K562 (cell line): ENCODE measurements at regions not wholly inside any gene's neighbourhood (a gene's known extent, or its start where the extent isn't known, plus 50 kb on each side); places are given as distances from the start of the nearest gene placed in this dataset.

Experiments
- ATAC-seq: fragments of 200-7000 bp; cut with Tn5 transposase; 3 replicates; pipeline ENCODE4 v1.9.1; 2020; ENCODE audit warnings: moderate library complexity
- BruUV-seq: library from RNA; stranded (reverse); fragments of 400-500 nt; replicated peaks from 2 replicates; lab custom pipeline; 2021; lab: Mats Ljungman, UMichigan
- CTCF ChIA-PET: fragments of 300-600 bp; formaldehyde crosslinking; extraction: SDS; loops from one replicate; lab custom pipeline; 2021; ENCODE audit warnings: low intra/inter-chr PET ratio; lab: Yijun Ruan, JAX
- POLR2A ChIA-PET: fragments of 300-600, 350-650 bp; sonication (Branson Sonifier 250); formaldehyde crosslinking; extraction: SDS; loops from one replicate; lab custom pipeline; 2021; ENCODE audit warnings: antibody characterized with exemption, inconsistent platforms; lab: Yijun Ruan, JAX
- DNase-seq, 4 experiments: peaks; one replicate each; pipeline versions ENCODE4 v3.0.0 to v3.0.0-alpha.2; 2011 to 2018; ENCODE audit warnings: low spot score in 3 of 4, mixed read lengths in 3 of 4; ENCODE audit errors: extremely low read depth in 1 of 4
- FAIRE-seq: peaks from 2 replicates; lab custom pipeline; 2011; peaks lifted over from hg19 to GRCh38; lab: Jason Lieb, UNC
- H2AFZ ChIP-seq: 2 replicates; pipeline ENCODE4 v1.6.0; 2011; ENCODE audit warnings: low read depth, low read length, control low read depth, inconsistent platforms
- H3K27ac ChIP-seq: fragments of 200-600 bp; 3 replicates; pipeline ENCODE4 v1.8.0; 2011; ENCODE audit warnings: low read depth, mild to moderate bottlenecking, control low read depth, inconsistent platforms, low read length, moderate library complexity, mixed read lengths; ENCODE audit errors: extremely low read depth
- H3K27me3 ChIP-seq, 2 experiments: fragments of 300-600 bp in 1 of 2; 2 replicates in 1 of 2; 3 replicates in 1 of 2; pipeline versions ENCODE4 v1.6.0 to v1.8.0; 2011; ENCODE audit warnings: inconsistent platforms in 2 of 2, low read length in 2 of 2, mild to moderate bottlenecking in 1 of 2, mixed read lengths in 1 of 2, moderate library complexity in 1 of 2; ENCODE audit not compliant: control insufficient read depth in 2 of 2, insufficient read depth in 2 of 2
- H3K36me3 ChIP-seq: fragments of 300-600 bp; 3 replicates; pipeline ENCODE4 v1.8.0; 2011; ENCODE audit warnings: mild to moderate bottlenecking, low read length, inconsistent platforms; ENCODE audit not compliant: control insufficient read depth, insufficient read depth
- H3K4me1 ChIP-seq, 2 experiments: fragments of 200-600 bp in 1 of 2; replicated peaks in 1 of 2; 2 replicates in 1 of 2; 3 replicates in 1 of 2; pipeline versions ENCODE4 v1.5.1 to v1.8.0; 2011; ENCODE audit warnings: inconsistent platforms in 2 of 2, low read length in 2 of 2, mild to moderate bottlenecking in 1 of 2, mixed read lengths in 1 of 2, moderate library complexity in 1 of 2; ENCODE audit not compliant: control insufficient read depth in 2 of 2, insufficient read depth in 2 of 2
- H3K4me2 ChIP-seq: 2 replicates; pipeline ENCODE4 v1.6.1; 2011; ENCODE audit warnings: low read length, control low read depth, inconsistent platforms, mixed read lengths; ENCODE audit not compliant: insufficient read depth
- H3K4me3 ChIP-seq: fragments of 200-600 bp; sonication (generic), shearing (Covaris generic); 2 replicates; pipeline ENCODE4 v1.5.1; 2016; ENCODE audit warnings: control low read depth, inconsistent platforms
- H3K79me2 ChIP-seq: fragments of 200-600 bp; 3 replicates; pipeline ENCODE4 v1.8.0; 2011; ENCODE audit warnings: low read length, inconsistent platforms; ENCODE audit not compliant: control insufficient read depth, insufficient read depth
- H3K9ac ChIP-seq, 2 experiments: 2 replicates each; pipeline versions ENCODE4 v1.6.0 to v1.6.1; 2011; ENCODE audit warnings: low read depth in 2 of 2, low read length in 2 of 2, control low read depth in 1 of 2, inconsistent platforms in 1 of 2, mild to moderate bottlenecking in 1 of 2, mixed read lengths in 1 of 2; ENCODE audit not compliant: insufficient read depth in 1 of 2
- H3K9me1 ChIP-seq: one replicate; pipeline ENCODE4 v1.6.0; 2011; ENCODE audit warnings: inconsistent platforms, mild to moderate bottlenecking, low read length, moderate library complexity; ENCODE audit not compliant: control insufficient read depth, insufficient read depth
- H3K9me3 ChIP-seq: replicated peaks from 2 replicates; pipeline ENCODE4 v1.5.1; 2011; ENCODE audit warnings: low read depth, low read length, inconsistent platforms; ENCODE audit not compliant: control insufficient read depth, insufficient read depth
- H4K20me1 ChIP-seq: replicated peaks from 2 replicates; pipeline ENCODE4 v1.6.1; 2011; ENCODE audit warnings: low read length, inconsistent platforms, mixed read lengths; ENCODE audit not compliant: control insufficient read depth, insufficient read depth
- CLOCK ChIP-seq: fragments of 250-450 bp; sonication (Bioruptor Pico); IDR thresholded peaks from 2 replicates; pipeline ENCODE4 v1.4.0; 2020; ENCODE audit warnings: mild to moderate bottlenecking, moderate library complexity, borderline replicate concordance
- GATA2 ChIP-seq: sonication (generic); formaldehyde crosslinking; IDR thresholded peaks from 2 replicates; pipeline ENCODE4 v1.4.0; 2020; ENCODE audit warnings: mild to moderate bottlenecking, missing genetic modification reagents
- GTF3C2 ChIP-seq: IDR thresholded peaks from 3 replicates; pipeline ENCODE4 v1.6.1; 2011; ENCODE audit warnings: borderline replicate concordance, mild to moderate bottlenecking, moderate library complexity; ENCODE audit not compliant: insufficient read length; ENCODE audit errors: extremely low read depth
- MYNN ChIP-seq, 2 experiments: sonication (generic); formaldehyde crosslinking in 1 of 2; IDR thresholded peaks; 2 replicates each; pipeline versions ENCODE4 v1.5.0 to v1.6.1; 2016 to 2020; ENCODE audit warnings: antibody characterized with exemption in 1 of 2, missing genetic modification reagents in 1 of 2
- RBM25 ChIP-seq: fragments of 200-400 bp; formaldehyde crosslinking; IDR thresholded peaks from 2 replicates; pipeline ENCODE4 v1.6.1; 2018; ENCODE audit warnings: low read length, low read depth, moderate library complexity; ENCODE audit not compliant: severe bottlenecking
- TARDBP ChIP-seq: fragments of 450-650 bp; IDR thresholded peaks from 2 replicates; pipeline ENCODE4 v1.6.1; 2016
- ZNF699 ChIP-seq: fragments of 250-450 bp; sonication (Bioruptor Pico); IDR thresholded peaks from 2 replicates; pipeline ENCODE4 v1.8.0; 2021; ENCODE audit warnings: mild to moderate bottlenecking, moderate library complexity; ENCODE audit not compliant: insufficient replicate concordance
- WGBS: fragments of 100-300 bp; shearing (Covaris generic); methylation state at CpG from one replicate; pipeline ENCODE4 v1.1.6; 2016; ENCODE audit warnings: low coverage, mixed read lengths; ENCODE audit not compliant: insufficient coverage; ENCODE audit errors: missing lambda C conversion rate; 5-methylcytosine and 5-hydroxymethylcytosine counted together
- in situ Hi-C: fragments of 300-500 bp; cut with MboI; formaldehyde crosslinking; loops from 4 replicates; pipeline ENCODE4 v1.15.0; 2018; ENCODE audit warnings: inconsistent platforms, mixed read lengths
- intact Hi-C: fragments of 100-400 bp; cut with micrococcal nuclease; formaldehyde crosslinking; loops from 2 replicates; pipeline ENCODE4 v1.14.2; 2022

GRCh38 chr9:7906783-7907550, 107.4 kb upstream of the DMAC1 start (continued):
- TF ChIP-seq ZNF699 = no peak
- TF ChIP-seq, all 486 proteins: peak for 0

- no TSS peak for BruUV-seq
- Histone ChIP-seq H3K36me3 (no peaks in the 10 kb centered on the region), H3K27ac (no peak overlapping the region), H3K27me3 (no peaks in the 10 kb centered on the region), H3K9me3 (no peaks in the 10 kb centered on the region), H3K4me2 (no peak overlapping the region), H3K4me1 (no peaks in the 10 kb centered on the region), H4K20me1 (no peaks in the 10 kb centered on the region), H3K4me3 (no peak overlapping the region), H2AFZ (no peak overlapping the region), H3K9ac (no peak overlapping the region), H3K9me1 (no peaks in the 10 kb centered on the region), H3K79me2 (no peaks in the 10 kb centered on the region)
- TF ChIP-seq TARDBP = no peak
- TF ChIP-seq MYNN (IDR thresholded peaks at IDR 0.05) = no peak
- TF ChIP-seq MYNN (CRISPR knock-in tag; IDR thresholded peaks at IDR 0.05) = no peak
- no peak for TF ChIP-seq CLOCK (CRISPR knock-in tag)
- no peak for TF ChIP-seq RBM25
- no peak for TF ChIP-seq GATA2
- TF ChIP-seq GTF3C2 = no peak
- in situ Hi-C loops (no loop called here), intact Hi-C loops (no loop called here)
- WGBS = 9% methylated on average over 4 of the region's 4 CpGs
- ChIA-PET CTCF (no interaction called here), POLR2A (no interaction called here)
- no peak for FAIRE-seq
- DNase-seq = no peak
- no peak for ATAC-seq
Observed at GRCh38 chr9:7901621-7902020, 102.0 kb upstream of the DMAC1 start.
